Suppressor macrophage (primary cell): ENCODE measurements at regions not wholly inside any gene's neighbourhood (a gene's known extent, or its start where the extent isn't known, plus 50 kb on each side); places are given as distances from the start of the nearest gene placed in this dataset.

Experiments
- DNase-seq, 4 experiments: peaks; one replicate each; pipeline ENCODE4 v3.0.0-alpha.2; 2020 to 2022

- peak in 3 of 4 experiments; percentile 51 to 66 (median 62) for DNase-seq
These were observed 49.7 kb upstream of the ZNF516 start for GRCh38 chr18:76544511-76545345.
